ENCODE measurements at regions not wholly inside any gene's neighbourhood (a gene's known extent, or its start where the extent isn't known, plus 50 kb on each side); places are given as distances from the start of the nearest gene placed in this dataset.

- ATAC-seq = no peak
- no peak for DNase-seq
- Mint-ChIP-seq H3K36me3 (ENCODE audit: low read depth) (no peaks in the 10 kb centered on the region), H3K4me1 (no peaks in the 10 kb centered on the region), H3K27me3 (no peaks in the 10 kb centered on the region), H3K27ac (no peak overlapping the region), H3K4me3 (no peak overlapping the region)
- H3K9me3 ChIP-seq (ENCODE audit: control insufficient read depth, low read length, poor library complexity, severe bottlenecking) = no peaks in the 10 kb centered on the region
These were observed 490.0 kb downstream of the CENPC start for GRCh38 chr4:67055319-67055718.

- no peak for DNase-seq
- H3K4me3 Mint-ChIP-seq = no peak overlapping the region
- ATAC-seq = no peak
- H3K27me3 Mint-ChIP-seq = no peaks in the 10 kb centered on the region
- no peaks in the 10 kb centered on the region for H3K9me3 ChIP-seq (ENCODE audit: control insufficient read depth, low read length, poor library complexity, severe bottlenecking)
- H3K4me1 Mint-ChIP-seq = no peaks in the 10 kb centered on the region
- H3K36me3 Mint-ChIP-seq (ENCODE audit: low read depth) = no peaks in the 10 kb centered on the region
- H3K27ac Mint-ChIP-seq = no peak overlapping the region
These were observed 490.4 kb downstream of the CENPC start for GRCh38 chr4:67054896-67055295.

GRCh38 chr4:67052814-67053675, 492.3 kb downstream of the CENPC start:
- no peak for ATAC-seq
- no peaks in the 10 kb centered on the region for H3K9me3 ChIP-seq (ENCODE audit: control insufficient read depth, low read length, poor library complexity, severe bottlenecking)
- H3K27me3 Mint-ChIP-seq = no peaks in the 10 kb centered on the region
- no peak overlapping the region for H3K4me3 Mint-ChIP-seq
- no peaks in the 10 kb centered on the region for H3K36me3 Mint-ChIP-seq (ENCODE audit: low read depth)
- no peaks in the 10 kb centered on the region for H3K4me1 Mint-ChIP-seq
- H3K27ac Mint-ChIP-seq = no peak overlapping the region
- DNase-seq = no peak

GRCh38 chr4:67051000-67051789, 494.1 kb downstream of the CENPC start:
- H3K9me3 ChIP-seq (ENCODE audit: control insufficient read depth, low read length, poor library complexity, severe bottlenecking) = no peaks in the 10 kb centered on the region
- Mint-ChIP-seq H3K27ac (no peak overlapping the region), H3K4me1 (no peaks in the 10 kb centered on the region), H3K4me3 (no peak overlapping the region), H3K36me3 (ENCODE audit: low read depth) (no peaks in the 10 kb centered on the region), H3K27me3 (no peaks in the 10 kb centered on the region)
- DNase-seq (no peak), ATAC-seq (no peak)

- H3K27ac Mint-ChIP-seq = no peak overlapping the region
- no peaks in the 10 kb centered on the region for H3K27me3 Mint-ChIP-seq
- no peaks in the 10 kb centered on the region for H3K9me3 ChIP-seq (ENCODE audit: control insufficient read depth, low read length, poor library complexity, severe bottlenecking)
- no peak overlapping the region for H3K4me3 Mint-ChIP-seq
- ATAC-seq (no peak), DNase-seq (no peak)
- H3K4me1 Mint-ChIP-seq = no peaks in the 10 kb centered on the region
- H3K36me3 Mint-ChIP-seq (ENCODE audit: low read depth) = no peaks in the 10 kb centered on the region
These were observed 495.9 kb downstream of the CENPC start for GRCh38 chr4:67049446-67049845.

- no peaks in the 10 kb centered on the region for H3K27me3 Mint-ChIP-seq
- no peak for ATAC-seq
- H3K4me3 Mint-ChIP-seq = no peak overlapping the region
- H3K4me1 Mint-ChIP-seq = no peaks in the 10 kb centered on the region
- H3K9me3 ChIP-seq (ENCODE audit: control insufficient read depth, low read length, poor library complexity, severe bottlenecking) = no peaks in the 10 kb centered on the region
- no peak overlapping the region for H3K27ac Mint-ChIP-seq
- DNase-seq = no peak
- H3K36me3 Mint-ChIP-seq (ENCODE audit: low read depth) = no peaks in the 10 kb centered on the region
These were observed 496.8 kb downstream of the CENPC start for GRCh38 chr4:67048530-67048929.

GRCh38 chr4:67040315-67040714, 505.0 kb downstream of the CENPC start:
- H3K27ac Mint-ChIP-seq = no peak overlapping the region
- H3K9me3 ChIP-seq (ENCODE audit: control insufficient read depth, low read length, poor library complexity, severe bottlenecking) = no peaks in the 10 kb centered on the region

GRCh38 chr4:67038228-67038566, 507.1 kb downstream of the CENPC start:
- H3K9me3 ChIP-seq (ENCODE audit: control insufficient read depth, low read length, poor library complexity, severe bottlenecking) = no peaks in the 10 kb centered on the region
- Mint-ChIP-seq H3K4me1 (no peaks in the 10 kb centered on the region), H3K27me3 (no peaks in the 10 kb centered on the region), H3K27ac (no peak overlapping the region), H3K36me3 (ENCODE audit: low read depth) (no peaks in the 10 kb centered on the region), H3K4me3 (no peak overlapping the region)
- ATAC-seq (no peak), DNase-seq (no peak)

More at GRCh38 chr4:67040315-67040714, 505.0 kb downstream of the CENPC start:
- H3K27me3 Mint-ChIP-seq = no peaks in the 10 kb centered on the region
- no peaks in the 10 kb centered on the region for H3K36me3 Mint-ChIP-seq (ENCODE audit: low read depth)
- ATAC-seq (no peak), DNase-seq (no peak)
- H3K4me1 Mint-ChIP-seq = no peaks in the 10 kb centered on the region
- H3K4me3 Mint-ChIP-seq = no peak overlapping the region

GRCh38 chr4:67037504-67038227, 507.6 kb downstream of the CENPC start:
- no peaks in the 10 kb centered on the region for H3K9me3 ChIP-seq (ENCODE audit: control insufficient read depth, low read length, poor library complexity, severe bottlenecking)
- Mint-ChIP-seq H3K4me3 (no peak overlapping the region), H3K36me3 (ENCODE audit: low read depth) (no peaks in the 10 kb centered on the region), H3K27ac (no peak overlapping the region), H3K4me1 (no peaks in the 10 kb centered on the region), H3K27me3 (no peaks in the 10 kb centered on the region)
- ATAC-seq = no peak
- DNase-seq = no peak

GRCh38 chr4:67036791-67037190, 508.5 kb downstream of the CENPC start:
- H3K4me3 Mint-ChIP-seq = no peak overlapping the region
- DNase-seq = no peak
- H3K4me1 Mint-ChIP-seq = no peaks in the 10 kb centered on the region
- no peak overlapping the region for H3K27ac Mint-ChIP-seq
- no peaks in the 10 kb centered on the region for H3K36me3 Mint-ChIP-seq (ENCODE audit: low read depth)
- H3K9me3 ChIP-seq (ENCODE audit: control insufficient read depth, low read length, poor library complexity, severe bottlenecking) = no peaks in the 10 kb centered on the region
- H3K27me3 Mint-ChIP-seq = no peaks in the 10 kb centered on the region
- no peak for ATAC-seq

- no peak for ATAC-seq
- Mint-ChIP-seq H3K27ac (no peak overlapping the region), H3K4me3 (no peak overlapping the region), H3K36me3 (ENCODE audit: low read depth) (no peaks in the 10 kb centered on the region), H3K27me3 (no peaks in the 10 kb centered on the region), H3K4me1 (no peaks in the 10 kb centered on the region)
- H3K9me3 ChIP-seq (ENCODE audit: control insufficient read depth, low read length, poor library complexity, severe bottlenecking) = no peaks in the 10 kb centered on the region
- no peak for DNase-seq
These were observed 509.3 kb downstream of the CENPC start for GRCh38 chr4:67035986-67036385.

- DNase-seq = no peak
- Mint-ChIP-seq H3K27me3 (no peaks in the 10 kb centered on the region), H3K4me3 (no peak overlapping the region), H3K36me3 (ENCODE audit: low read depth) (no peaks in the 10 kb centered on the region), H3K4me1 (no peaks in the 10 kb centered on the region), H3K27ac (no peak overlapping the region)
- no peak for ATAC-seq
- H3K9me3 ChIP-seq (ENCODE audit: control insufficient read depth, low read length, poor library complexity, severe bottlenecking) = no peaks in the 10 kb centered on the region
These were observed 509.8 kb downstream of the CENPC start for GRCh38 chr4:67035501-67035900.

GRCh38 chr4:67030636-67031035, 514.7 kb downstream of the CENPC start:
- Mint-ChIP-seq H3K27ac (no peak overlapping the region), H3K27me3 (no peaks in the 10 kb centered on the region), H3K4me3 (no peak overlapping the region), H3K4me1 (no peaks in the 10 kb centered on the region), H3K36me3 (ENCODE audit: low read depth) (no peaks in the 10 kb centered on the region)
- ATAC-seq (no peak), DNase-seq (no peak)
- no peaks in the 10 kb centered on the region for H3K9me3 ChIP-seq (ENCODE audit: control insufficient read depth, low read length, poor library complexity, severe bottlenecking)
